NCI-H1105 (cell line): ENCODE measurements at regions not wholly inside any gene's neighbourhood (a gene's known extent, or its start where the extent isn't known, plus 50 kb on each side); places are given as distances from the start of the nearest gene placed in this dataset.
"Not testable (repeated sequence)": the region's sequence is repeated elsewhere in the genome, so short reads cannot be mapped to it uniquely, and the experiment has no call there.

Source experiments
- DNase-seq: peaks from one replicate; lab custom pipeline; 2025; lab: John Stamatoyannopoulos, UW

DNA sequence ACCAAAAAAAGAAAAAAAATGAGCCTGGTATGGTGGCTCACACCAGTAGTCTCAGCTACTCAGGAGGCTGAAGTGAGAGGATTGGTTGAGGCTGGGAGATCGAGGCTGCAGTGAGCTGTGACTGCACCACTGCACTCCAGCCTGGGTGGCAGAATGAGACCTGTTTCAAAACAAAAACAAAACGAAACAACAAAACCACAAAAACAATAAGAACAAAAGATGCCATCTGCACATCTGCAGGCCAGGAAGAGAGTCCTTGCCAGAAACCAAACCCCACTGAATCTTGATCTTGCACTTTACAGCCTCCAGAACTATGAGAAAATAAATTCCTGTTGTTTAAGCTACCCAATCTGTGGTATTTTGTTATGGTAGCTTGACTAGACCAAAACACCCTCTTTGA lies 207.7 kb downstream of the YTHDC2 start:
- DNase-seq, result no peak

- no peak for DNase-seq
Measured at GRCh38 chr5:113723021-113723420, 209.5 kb downstream of the YTHDC2 start.

DNA sequence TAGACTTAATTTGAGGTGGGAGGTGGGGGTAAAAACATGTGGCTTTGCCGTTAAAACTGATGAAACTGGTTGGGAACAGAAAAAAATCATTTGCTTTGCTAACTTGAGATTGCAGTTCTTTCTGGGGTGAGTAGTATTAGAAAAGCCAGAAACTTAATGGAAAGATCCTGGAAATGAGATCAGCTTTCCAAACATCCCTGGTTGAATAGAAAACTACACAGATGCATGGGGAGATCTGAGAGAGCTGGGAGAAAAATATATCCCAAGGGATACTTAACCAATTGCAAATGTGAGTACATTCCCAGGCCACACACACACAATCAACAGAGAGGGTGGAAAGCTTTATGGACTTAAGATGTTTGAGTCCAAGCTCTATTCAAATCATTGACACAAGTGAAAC lies 222.3 kb downstream of the YTHDC2 start:
- DNase-seq, result no peak

DNA sequence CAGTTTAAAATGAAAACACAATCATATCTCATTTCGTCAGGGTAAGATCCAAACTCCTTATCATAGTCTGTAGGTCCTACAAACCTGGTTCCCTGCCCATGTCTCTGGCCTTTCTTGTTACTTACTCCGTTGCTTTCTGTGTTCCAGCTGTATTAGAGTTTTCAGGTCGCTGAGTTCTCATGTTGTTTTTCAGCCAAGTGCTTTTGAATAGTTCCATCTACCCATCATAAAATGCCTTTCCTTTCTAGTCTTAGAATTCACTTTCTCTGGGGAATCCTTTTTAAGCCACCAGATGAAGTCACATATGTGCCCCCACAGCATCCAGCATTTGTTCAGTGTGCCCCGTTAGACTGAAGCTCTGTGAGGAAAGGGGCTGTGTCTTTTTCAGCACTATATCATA lies 228.7 kb downstream of the YTHDC2 start:
- no peak for DNase-seq

DNA sequence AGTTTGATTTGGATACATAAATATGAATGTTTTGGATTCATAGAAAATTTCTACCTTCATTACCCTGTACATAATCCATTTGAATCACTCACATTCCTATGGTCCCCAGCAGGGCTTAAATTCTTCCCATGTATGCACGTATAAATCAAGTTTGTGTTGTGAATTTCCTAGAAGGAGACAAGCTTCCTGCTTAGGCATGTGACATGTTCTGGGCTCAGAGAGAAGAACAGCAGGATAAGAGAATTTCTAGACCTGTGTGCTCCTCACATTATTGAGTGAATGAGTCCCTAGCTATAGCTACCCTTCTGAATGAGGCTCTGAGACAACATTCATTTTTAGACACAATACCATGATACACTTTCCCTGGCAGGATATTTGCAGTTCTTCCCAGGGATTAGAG lies 229.1 kb downstream of the YTHDC2 start:
- DNase-seq, result no peak

- no peak for DNase-seq
Measured at GRCh38 chr5:113748403-113748802, 234.9 kb downstream of the YTHDC2 start.

- DNase-seq, result no peak
Measured at GRCh38 chr5:113749334-113749733, 235.8 kb downstream of the YTHDC2 start.

DNA sequence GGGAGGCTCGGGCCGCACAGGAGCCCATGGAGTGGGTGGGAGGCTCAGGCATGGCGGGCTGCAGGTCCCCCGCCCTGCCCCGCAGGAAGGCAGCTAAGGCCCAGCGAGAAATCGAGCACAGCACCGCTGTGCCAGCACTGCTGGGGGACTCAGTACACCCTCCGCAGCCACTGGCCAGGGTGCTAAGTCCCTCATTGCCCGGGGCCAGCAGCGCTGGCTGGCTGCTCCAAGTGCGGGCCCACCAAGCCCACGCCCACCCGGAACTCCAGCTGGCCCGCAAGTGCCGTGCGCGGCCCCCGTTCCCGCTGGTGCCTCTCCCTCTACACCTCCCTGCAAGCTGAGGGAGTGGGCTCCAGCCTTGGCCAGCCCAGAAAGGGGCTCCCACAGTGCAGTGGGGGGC lies 239.7 kb downstream of the YTHDC2 start:
- DNase-seq, result not testable (repeated sequence)

- DNase-seq, result no peak
Measured at GRCh38 chr5:113755516-113755915, 242.0 kb downstream of the YTHDC2 start.

DNA sequence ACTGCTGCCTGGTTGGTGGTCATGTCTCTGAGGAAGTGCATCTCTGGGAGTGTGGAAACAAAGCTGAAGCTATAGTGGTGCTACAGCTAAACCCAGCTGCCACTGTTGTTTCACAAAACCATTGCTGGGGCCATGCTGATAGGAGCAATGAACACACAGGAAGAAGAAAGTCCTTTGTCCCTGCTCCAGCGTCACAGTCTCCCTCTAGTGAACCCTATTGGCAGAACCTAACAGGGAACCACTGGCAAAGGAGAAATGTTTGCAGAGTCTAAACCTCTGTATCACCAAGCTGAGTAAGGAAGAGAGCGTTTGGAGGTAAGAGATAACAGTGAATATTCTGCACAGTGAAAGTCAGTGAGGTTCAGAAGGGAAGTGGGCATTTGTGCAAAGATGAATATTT lies 244.0 kb downstream of the YTHDC2 start:
- DNase-seq, result no peak

GRCh38 chr5:113759505-113759904 lies 246.0 kb downstream of the YTHDC2 start:
- DNase-seq, result no peak

- DNase-seq, result no peak
Measured at GRCh38 chr5:113760486-113760885, 247.0 kb downstream of the YTHDC2 start.

DNA sequence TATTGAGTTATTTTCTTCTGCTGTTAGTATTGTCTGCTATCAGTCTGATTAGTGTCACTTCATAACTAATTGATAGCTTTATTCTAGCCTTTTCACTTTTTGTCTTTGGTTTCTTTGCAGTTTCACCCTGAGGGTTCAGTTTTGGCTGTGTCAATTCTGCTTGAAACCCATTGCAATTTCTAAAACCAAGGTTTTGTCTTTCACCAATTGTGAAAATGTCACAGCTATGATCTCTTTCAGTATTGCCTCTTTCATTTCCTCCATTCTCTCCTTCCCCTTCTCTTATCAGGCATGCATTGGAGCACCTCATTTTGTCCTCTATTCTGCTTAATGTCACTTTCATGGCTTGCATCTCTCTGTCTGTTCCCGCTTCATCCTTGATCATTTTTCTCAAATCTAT lies 248.1 kb downstream of the YTHDC2 start:
- no peak for DNase-seq

- DNase-seq, result no peak
Measured at GRCh38 chr5:113764382-113764781, 250.9 kb downstream of the YTHDC2 start.

- not testable (repeated sequence) for DNase-seq
Measured at GRCh38 chr5:113766827-113767226, 253.3 kb downstream of the YTHDC2 start.

DNA sequence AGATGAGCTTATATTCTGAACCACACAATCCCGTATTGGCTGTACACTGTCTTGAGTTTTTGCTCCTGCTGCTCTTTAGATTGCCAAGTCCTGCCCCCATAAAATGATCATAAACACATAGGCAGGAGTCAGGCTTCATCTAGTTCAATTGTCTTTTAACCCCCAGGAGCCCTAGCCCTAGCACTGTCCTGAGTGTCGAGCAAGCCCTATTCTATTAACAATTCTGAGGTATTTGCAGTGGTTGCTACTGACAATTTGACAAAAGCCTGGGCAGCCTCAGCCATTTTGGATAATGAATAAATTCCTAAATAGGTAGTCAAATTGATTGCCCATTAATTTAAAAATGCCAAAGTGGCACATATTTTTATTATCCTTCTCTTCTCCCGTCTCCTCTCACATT lies 257.2 kb downstream of the YTHDC2 start:
- no peak for DNase-seq

DNA sequence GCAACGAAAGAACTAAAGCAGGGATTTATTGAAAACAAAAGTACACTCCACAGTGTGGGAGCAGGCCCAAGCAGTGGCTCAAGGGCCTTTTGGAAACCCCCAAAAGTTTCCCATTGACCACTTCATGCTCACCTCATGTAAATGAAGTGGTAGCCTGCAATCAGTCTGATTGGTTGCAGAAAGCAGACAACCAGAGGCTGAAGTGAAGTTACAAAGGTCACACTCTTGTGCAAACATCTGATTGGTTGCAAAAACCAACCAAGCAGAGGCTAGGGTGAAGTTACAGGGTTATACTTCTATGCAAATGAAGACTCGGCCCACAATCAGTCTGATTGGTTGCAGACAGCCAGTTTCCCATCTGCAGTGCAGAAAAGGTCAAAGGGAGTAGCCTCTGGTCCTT lies 258.0 kb downstream of the YTHDC2 start:
- DNase-seq, result no peak

DNA sequence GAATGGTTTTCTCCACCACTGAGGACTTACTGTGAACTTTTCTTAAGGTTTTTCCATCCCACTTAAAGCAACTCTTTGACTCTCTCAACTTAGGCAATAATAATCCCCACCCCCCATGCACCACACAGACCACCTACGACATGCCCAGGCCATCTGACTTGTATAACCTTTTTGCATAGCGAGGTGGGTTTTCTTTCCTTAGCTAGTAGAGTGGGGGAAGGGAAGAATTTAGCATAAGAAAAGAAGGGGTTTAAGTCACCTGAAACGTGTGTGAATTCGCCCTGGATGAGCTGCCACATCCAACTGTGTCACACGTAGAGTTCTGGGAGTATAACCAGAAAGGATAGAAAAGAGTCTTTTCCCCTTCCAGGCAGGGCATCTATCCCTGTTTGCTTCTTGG lies 262.7 kb downstream of the YTHDC2 start:
- no peak for DNase-seq

- no peak for DNase-seq
Measured at GRCh38 chr5:113776832-113777525, 263.5 kb downstream of the YTHDC2 start.

- no peak for DNase-seq
Measured at GRCh38 chr5:113778147-113778546, 264.7 kb downstream of the YTHDC2 start.

- no peak for DNase-seq
Measured at GRCh38 chr5:113788141-113788655, 274.7 kb downstream of the YTHDC2 start.

- no peak for DNase-seq
Measured at GRCh38 chr5:113789769-113790168, 276.3 kb downstream of the YTHDC2 start.

- no peak for DNase-seq
Measured at GRCh38 chr5:113792806-113793205, 279.3 kb downstream of the YTHDC2 start.

DNA sequence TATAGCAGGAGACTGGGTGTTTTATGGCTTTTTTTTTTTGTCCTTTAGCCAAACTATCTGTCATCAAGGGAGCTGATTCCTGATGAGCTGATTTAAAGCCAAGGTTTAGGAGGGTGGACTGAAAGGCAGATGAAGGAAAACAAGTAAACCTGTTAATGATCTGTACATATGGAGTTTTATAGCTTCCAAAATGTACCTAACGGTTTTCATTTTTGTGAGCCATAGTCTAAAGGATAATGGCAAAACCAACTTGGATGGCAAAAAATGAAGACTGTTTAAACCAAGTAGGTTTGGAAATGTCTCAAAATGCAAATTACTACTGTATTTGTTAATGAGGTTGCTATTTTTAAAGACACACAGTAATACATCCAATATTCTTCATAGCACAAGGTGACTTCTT lies 281.5 kb downstream of the YTHDC2 start:
- no peak for DNase-seq
